ENCODE measurements at regions not wholly inside any gene's neighbourhood (a gene's known extent, or its start where the extent isn't known, plus 50 kb on each side); places are given as distances from the start of the nearest gene placed in this dataset.

DNA sequence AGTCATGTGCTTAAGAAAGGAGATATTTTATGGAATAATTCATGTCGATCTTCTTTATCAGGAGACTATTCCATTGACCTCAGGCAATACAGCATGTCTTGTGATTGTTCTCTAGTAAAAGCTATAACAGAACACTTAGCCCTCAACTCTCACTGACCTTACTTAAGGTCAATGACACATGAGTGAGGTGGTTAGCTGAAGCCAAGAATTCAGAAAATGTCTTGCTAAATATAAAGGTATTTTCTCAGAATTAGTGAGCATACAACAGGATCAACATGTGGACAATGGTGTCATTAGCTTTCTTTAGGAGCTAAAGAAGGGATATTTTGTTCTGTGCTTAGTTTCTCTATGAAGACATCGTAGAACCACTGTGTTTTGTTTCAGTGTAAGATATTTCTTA lies 1730.4 kb upstream of the SLC10A2 start:
- DNase-seq (ENCODE audit: low read depth), result no peak

DNA sequence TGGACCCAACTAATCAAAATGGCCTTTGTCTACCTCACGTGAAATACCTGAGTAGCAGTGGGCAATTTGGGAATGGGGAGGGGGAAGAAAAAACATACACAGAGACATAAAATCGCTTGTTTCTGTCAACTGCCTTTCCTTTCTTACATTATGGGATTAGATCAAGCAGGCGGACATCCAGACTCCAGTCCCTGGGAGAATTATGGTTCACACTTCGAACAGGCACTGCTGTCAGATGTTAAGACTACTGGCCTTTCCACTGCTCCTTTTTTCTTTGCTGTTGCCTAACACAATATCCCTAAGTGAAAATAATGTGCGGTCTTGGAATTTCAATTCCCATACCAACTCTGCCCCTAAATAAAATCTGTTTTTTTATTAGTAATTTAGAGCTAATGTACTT lies 1719.7 kb upstream of the SLC10A2 start:
- no peak for DNase-seq (ENCODE audit: low read depth)
- no peak overlapping the region for H3K4me3 ChIP-seq (ENCODE audit: low read depth, low read length)
- TF ChIP-seq, protein P1, sequence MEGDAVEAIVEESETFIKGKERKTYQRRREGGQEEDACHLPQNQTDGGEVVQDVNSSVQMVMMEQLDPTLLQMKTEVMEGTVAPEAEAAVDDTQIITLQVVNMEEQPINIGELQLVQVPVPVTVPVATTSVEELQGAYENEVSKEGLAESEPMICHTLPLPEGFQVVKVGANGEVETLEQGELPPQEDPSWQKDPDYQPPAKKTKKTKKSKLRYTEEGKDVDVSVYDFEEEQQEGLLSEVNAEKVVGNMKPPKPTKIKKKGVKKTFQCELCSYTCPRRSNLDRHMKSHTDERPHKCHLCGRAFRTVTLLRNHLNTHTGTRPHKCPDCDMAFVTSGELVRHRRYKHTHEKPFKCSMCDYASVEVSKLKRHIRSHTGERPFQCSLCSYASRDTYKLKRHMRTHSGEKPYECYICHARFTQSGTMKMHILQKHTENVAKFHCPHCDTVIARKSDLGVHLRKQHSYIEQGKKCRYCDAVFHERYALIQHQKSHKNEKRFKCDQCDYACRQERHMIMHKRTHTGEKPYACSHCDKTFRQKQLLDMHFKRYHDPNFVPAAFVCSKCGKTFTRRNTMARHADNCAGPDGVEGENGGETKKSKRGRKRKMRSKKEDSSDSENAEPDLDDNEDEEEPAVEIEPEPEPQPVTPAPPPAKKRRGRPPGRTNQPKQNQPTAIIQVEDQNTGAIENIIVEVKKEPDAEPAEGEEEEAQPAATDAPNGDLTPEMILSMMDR (IDR thresholded peaks at IDR 0.05; ENCODE audit: control insufficient read depth, extremely low read depth, insufficient read depth), result no peak

More for the DNA sequence above, 1730.4 kb upstream of the SLC10A2 start:
- H3K4me3 ChIP-seq (ENCODE audit: low read depth, low read length), result no peak overlapping the region
- TF ChIP-seq, protein P1 (IDR thresholded peaks at IDR 0.05; ENCODE audit: control insufficient read depth, extremely low read depth, insufficient read depth), result no peak

DNA sequence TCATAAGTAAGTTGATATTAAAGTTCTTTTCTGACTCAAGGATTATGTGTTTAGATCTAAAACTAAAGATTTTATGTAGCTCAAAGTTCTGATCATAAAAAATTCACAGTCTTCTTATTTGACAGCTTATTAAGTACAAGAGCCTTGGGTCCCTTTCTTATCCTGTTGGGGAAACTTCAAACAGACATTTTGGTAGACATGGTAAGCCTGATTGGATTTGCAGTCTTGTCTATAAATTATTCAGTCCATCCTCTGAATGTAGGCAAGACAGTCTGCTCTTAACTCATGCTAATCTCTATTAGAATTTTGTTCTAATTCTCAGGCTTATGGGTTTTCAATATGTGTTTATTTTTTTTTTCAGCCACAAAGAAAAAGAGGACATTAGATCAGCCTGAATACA lies 1718.7 kb upstream of the SLC10A2 start:
- DNase-seq (ENCODE audit: low read depth), result no peak
- TF ChIP-seq, protein P1 (IDR thresholded peaks at IDR 0.05; ENCODE audit: control insufficient read depth, extremely low read depth, insufficient read depth), result no peak
- H3K4me3 ChIP-seq (ENCODE audit: low read depth, low read length), result no peak overlapping the region

DNA sequence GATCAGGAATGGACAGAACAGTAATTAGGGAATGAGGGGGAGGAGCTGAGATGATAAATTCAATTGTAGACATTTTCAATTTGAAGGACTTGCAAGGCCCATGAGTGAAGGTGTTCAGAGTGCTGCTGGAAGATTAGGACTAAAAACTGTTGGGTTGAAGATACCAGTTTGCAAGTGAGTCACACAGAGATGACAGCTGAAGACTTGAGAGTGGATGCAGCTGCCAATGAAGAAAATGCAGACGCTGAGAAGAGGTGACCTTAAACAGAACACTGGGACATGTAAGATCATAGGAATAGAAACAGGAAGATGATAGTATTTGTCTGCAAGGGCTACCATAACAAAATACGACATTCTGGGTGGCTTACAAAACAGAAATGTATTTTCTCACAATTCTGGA lies 1716.5 kb upstream of the SLC10A2 start:
- H3K4me3 ChIP-seq (ENCODE audit: low read depth, low read length), result no peak overlapping the region
- no peak for DNase-seq (ENCODE audit: low read depth)
- TF ChIP-seq, protein P1 (IDR thresholded peaks at IDR 0.05; ENCODE audit: control insufficient read depth, extremely low read depth, insufficient read depth), result no peak

DNA sequence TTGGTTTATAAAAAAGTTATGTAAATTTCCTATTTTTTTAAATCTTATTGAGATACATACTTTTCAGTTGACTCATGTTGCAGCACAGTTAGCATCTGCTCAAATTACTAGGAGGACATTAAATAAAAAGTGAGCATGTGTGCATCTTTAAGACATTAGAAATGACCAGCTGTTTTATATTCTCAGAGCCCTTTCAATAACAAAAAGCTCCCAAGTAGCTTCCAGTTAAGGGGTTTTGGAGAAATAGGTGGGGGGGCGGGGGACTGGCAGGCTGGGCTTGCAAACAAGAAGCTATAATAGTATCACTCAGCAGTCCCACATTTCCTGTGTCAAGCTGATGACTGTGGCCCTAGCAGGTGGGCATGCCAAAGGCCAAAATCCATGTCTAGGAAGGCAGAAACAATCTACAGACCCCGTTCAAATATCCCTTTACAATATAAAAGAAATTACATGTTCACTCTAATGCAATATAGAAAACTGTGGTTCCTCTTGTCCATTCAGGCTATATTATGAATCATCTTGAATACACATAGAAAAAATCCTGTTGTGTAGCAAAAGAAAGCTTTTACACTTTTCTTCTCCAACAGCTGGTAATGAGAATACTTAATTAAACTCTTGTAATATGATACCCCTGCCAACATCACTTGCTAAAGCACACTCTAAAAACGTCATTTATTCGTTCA lies 1713.2 kb upstream of the SLC10A2 start:
- no peak overlapping the region for H3K4me3 ChIP-seq (ENCODE audit: low read depth, low read length)
- TF ChIP-seq, protein P1 (IDR thresholded peaks at IDR 0.05; ENCODE audit: control insufficient read depth, extremely low read depth, insufficient read depth), result no peak
- no peak for DNase-seq (ENCODE audit: low read depth)

DNA sequence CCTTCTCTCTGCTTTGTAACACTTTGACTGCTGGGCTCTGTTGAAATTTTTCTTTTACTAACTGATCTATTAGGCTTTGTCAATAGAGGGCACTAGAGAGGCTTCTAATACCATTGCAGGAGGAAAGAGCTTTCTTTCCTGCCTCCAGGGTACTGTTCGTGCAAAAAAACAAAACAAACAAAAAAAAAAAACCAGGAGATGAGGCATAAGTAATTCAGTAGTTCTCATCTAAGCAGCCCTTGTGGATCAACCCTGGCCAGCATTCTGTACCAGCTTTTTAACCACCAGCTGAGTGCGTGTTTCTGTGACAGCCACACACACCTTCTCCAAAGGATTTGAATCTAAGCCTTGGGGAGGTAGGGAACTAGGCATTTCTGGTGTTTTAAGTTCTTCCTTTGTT lies 1707.6 kb upstream of the SLC10A2 start:
- peak; percentile 21 for DNase-seq (ENCODE audit: low read depth)
- no peak overlapping the region for H3K4me3 ChIP-seq (ENCODE audit: low read depth, low read length)
- TF ChIP-seq, protein P1 (IDR thresholded peaks at IDR 0.05; ENCODE audit: control insufficient read depth, extremely low read depth, insufficient read depth), result peak; percentile 53

DNA sequence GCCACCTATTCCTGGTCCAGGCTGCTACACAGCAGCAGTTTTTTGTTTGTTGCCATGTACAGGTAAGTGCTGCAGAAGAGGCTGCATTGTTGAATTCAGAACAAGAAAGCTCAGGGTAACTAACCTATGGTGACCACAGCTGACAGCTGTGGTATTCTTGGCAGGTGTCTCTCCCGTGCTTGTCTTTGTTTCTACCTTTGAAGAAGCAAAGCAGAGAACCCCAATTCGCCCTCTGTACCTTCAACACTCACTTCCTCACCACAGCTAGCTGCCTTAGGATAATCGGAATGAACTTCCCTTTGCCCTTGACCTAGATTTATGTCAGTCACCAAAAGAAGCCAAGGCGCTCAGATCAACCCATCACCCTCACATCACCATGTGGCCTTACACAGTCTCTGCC lies 1703.3 kb upstream of the SLC10A2 start:
- no peak overlapping the region for H3K4me3 ChIP-seq (ENCODE audit: low read depth, low read length)
- no peak for DNase-seq (ENCODE audit: low read depth)
- TF ChIP-seq, protein P1 (IDR thresholded peaks at IDR 0.05; ENCODE audit: control insufficient read depth, extremely low read depth, insufficient read depth), result no peak

Data from LNCaP clone FGC (cell line).